Trophoblast cell (in vitro differentiated cells and primary cell): ENCODE measurements at regions not wholly inside any gene's neighbourhood (a gene's known extent, or its start where the extent isn't known, plus 50 kb on each side); places are given as distances from the start of the nearest gene placed in this dataset.

Source experiments
- DNase-seq, 2 donors: peaks; one replicate each; pipeline ENCODE4 v3.0.0-alpha.2; 2016
- H2AFZ ChIP-seq: 2 replicates; pipeline ENCODE4 v1.6.1; 2013; ENCODE audit warnings: low read length, moderate library complexity, mild to moderate bottlenecking; ENCODE audit not compliant: insufficient read depth, poor library complexity
- H2AK5ac ChIP-seq: 2 replicates; pipeline ENCODE4 v1.6.1; 2013; ENCODE audit warnings: mild to moderate bottlenecking, low read length
- H2BK120ac ChIP-seq: 2 replicates; pipeline ENCODE4 v1.6.1; 2013; ENCODE audit warnings: low read length, mild to moderate bottlenecking, moderate library complexity; ENCODE audit not compliant: insufficient read depth, poor library complexity
- H2BK12ac ChIP-seq: 2 replicates; pipeline ENCODE4 v1.6.1; 2013; ENCODE audit warnings: mild to moderate bottlenecking, low read length, moderate library complexity
- H2BK5ac ChIP-seq: 2 replicates; pipeline ENCODE4 v1.6.1; 2013; ENCODE audit warnings: low read length, low read depth, moderate library complexity, mild to moderate bottlenecking; ENCODE audit not compliant: poor library complexity
- H3K14ac ChIP-seq: 2 replicates; pipeline ENCODE4 v1.6.1; 2013; ENCODE audit warnings: mild to moderate bottlenecking, low read length
- H3K18ac ChIP-seq: 2 replicates; pipeline ENCODE4 v1.6.1; 2013; ENCODE audit warnings: mild to moderate bottlenecking, low read length
- H3K23ac ChIP-seq: 2 replicates; pipeline ENCODE4 v1.6.1; 2013; ENCODE audit warnings: low read length
- H3K27ac ChIP-seq: 2 replicates; pipeline ENCODE4 v1.5.1; 2013; ENCODE audit warnings: low read depth, mild to moderate bottlenecking, inconsistent platforms, low read length, moderate library complexity
- H3K27me3 ChIP-seq: 2 replicates; pipeline ENCODE4 v1.6.1; 2013; ENCODE audit warnings: inconsistent platforms, mild to moderate bottlenecking, low read length, moderate library complexity; ENCODE audit not compliant: insufficient read depth
- H3K36me3 ChIP-seq, 2 experiments: 1 replicate in 1 of 2; 2 replicates in 1 of 2; pipeline ENCODE4 v1.6.1; 2013; ENCODE audit warnings: low read length in 2 of 2, mild to moderate bottlenecking in 2 of 2, moderate library complexity in 1 of 2; ENCODE audit not compliant: insufficient read depth in 2 of 2, control insufficient read depth in 1 of 2
- H3K4ac ChIP-seq: 2 replicates; pipeline ENCODE4 v1.6.1; 2013; ENCODE audit warnings: low read depth, mild to moderate bottlenecking, low read length, moderate library complexity
- H3K4me1 ChIP-seq, 2 experiments: 1 replicate in 1 of 2; 2 replicates in 1 of 2; pipeline ENCODE4 v1.6.1; 2013; ENCODE audit warnings: low read length in 2 of 2, mild to moderate bottlenecking in 2 of 2, moderate library complexity in 1 of 2; ENCODE audit not compliant: insufficient read depth in 2 of 2, control insufficient read depth in 1 of 2
- H3K4me2 ChIP-seq: 2 replicates; pipeline ENCODE4 v1.6.1; 2013; ENCODE audit warnings: inconsistent platforms, mild to moderate bottlenecking, low read length, moderate library complexity
- H3K4me3 ChIP-seq: 2 replicates; pipeline ENCODE4 v1.5.1; 2013; ENCODE audit warnings: mild to moderate bottlenecking, low read depth, low read length, inconsistent platforms
- H3K79me1 ChIP-seq: one replicate; pipeline ENCODE4 v1.6.1; 2013; ENCODE audit warnings: low read length
- H3K79me2 ChIP-seq: 2 replicates; pipeline ENCODE4 v1.6.1; 2013; ENCODE audit warnings: low read length, mild to moderate bottlenecking; ENCODE audit not compliant: control insufficient read depth, insufficient read depth, poor library complexity
- H3K9ac ChIP-seq: 2 replicates; pipeline ENCODE4 v1.6.1; 2013; ENCODE audit warnings: mild to moderate bottlenecking, low read length
- H3K9me3 ChIP-seq: 2 replicates; pipeline ENCODE4 v1.6.1; 2013; ENCODE audit warnings: low read depth, mild to moderate bottlenecking, control low read depth, inconsistent platforms, low read length; ENCODE audit not compliant: insufficient read depth
- H4K12ac ChIP-seq: 2 replicates; pipeline ENCODE4 v1.6.1; 2013; ENCODE audit warnings: low read depth, mild to moderate bottlenecking, low read length, moderate library complexity
- H4K8ac ChIP-seq: 2 replicates; pipeline ENCODE4 v1.6.1; 2013; ENCODE audit warnings: low read depth, mild to moderate bottlenecking, low read length, moderate library complexity
- H4K91ac ChIP-seq: one replicate; pipeline ENCODE4 v1.6.1; 2013; ENCODE audit warnings: low read depth, mild to moderate bottlenecking, low read length, moderate library complexity
- WGBS: extraction: QIAGEN DNeasy Blood & Tissue Kit; methylation state at CpG from one replicate; pipeline ENCODE4 v1.1.7; 2013; ENCODE audit warnings: missing lambda C conversion rate; ENCODE audit not compliant: insufficient read length, insufficient coverage; ENCODE audit errors: extremely low coverage; 5-methylcytosine and 5-hydroxymethylcytosine counted together

GRCh38 chr22:34769361-34769760, 296.6 kb upstream of the ISX start:
- Histone ChIP-seq H4K8ac (no peak overlapping the region), H3K18ac (no peak overlapping the region), H3K9ac (no peak overlapping the region), H4K91ac (no peak overlapping the region), H3K4ac (no peak overlapping the region), H2AK5ac (no peak overlapping the region), H3K79me1 (no peaks in the 10 kb centered on the region), H3K23ac (no peak overlapping the region), H3K4me1 (no peaks in the 10 kb centered on the region), H3K27ac (no peak overlapping the region), H3K9me3 (peaks cover 4% of the 10 kb centered on the region), H3K27me3 (no peaks in the 10 kb centered on the region), H3K14ac (no peak overlapping the region), H2BK120ac (no peak overlapping the region), H2BK12ac (no peak overlapping the region), H2AFZ (no peak overlapping the region), H3K4me2 (no peak overlapping the region), H2BK5ac (no peak overlapping the region), H4K12ac (no peak overlapping the region), H3K36me3 (no peaks in the 10 kb centered on the region), H3K4me3 (no peak overlapping the region), H3K79me2 (no peaks in the 10 kb centered on the region)
- DNase-seq, result no peak
- WGBS, result no CpG with 5 or more reads among the region's 3 CpGs

GRCh38 chr22:34776817-34777216, 289.1 kb upstream of the ISX start:
- H2BK5ac ChIP-seq, result no peak overlapping the region
- no peak overlapping the region for H2AFZ ChIP-seq
- H3K4me1 ChIP-seq, result peaks cover 0 to 6% of the 10 kb centered on the region in 2 experiments
- H2BK12ac ChIP-seq, result no peak overlapping the region
- H3K4me2 ChIP-seq, result no peak overlapping the region
- no peak for DNase-seq
- peaks cover 2% of the 10 kb centered on the region for H3K79me1 ChIP-seq
- H3K14ac ChIP-seq, result no peak overlapping the region
- H2AK5ac ChIP-seq, result no peak overlapping the region
- no peak overlapping the region for H4K12ac ChIP-seq
- H3K36me3 ChIP-seq, result peaks cover 0 to 2% of the 10 kb centered on the region in 2 experiments
- H3K4ac ChIP-seq, result no peak overlapping the region
- no peak overlapping the region for H2BK120ac ChIP-seq
- H3K27me3 ChIP-seq, result no peaks in the 10 kb centered on the region
- H3K79me2 ChIP-seq, result no peaks in the 10 kb centered on the region
- no peak overlapping the region for H3K4me3 ChIP-seq
- H4K8ac ChIP-seq, result no peak overlapping the region
- H4K91ac ChIP-seq, result peak overlapping the region; percentile 35
- no peak overlapping the region for H3K9ac ChIP-seq
- H3K27ac ChIP-seq, result no peak overlapping the region
- no peak overlapping the region for H3K18ac ChIP-seq
- H3K9me3 ChIP-seq, result peaks cover 5% of the 10 kb centered on the region
- no peak overlapping the region for H3K23ac ChIP-seq
- no CpG with 5 or more reads among the region's 3 CpGs for WGBS

GRCh38 chr22:34781681-34782080, 284.3 kb upstream of the ISX start:
- Histone ChIP-seq H2AK5ac (no peak overlapping the region), H3K79me1 (peaks cover 2% of the 10 kb centered on the region), H2BK5ac (no peak overlapping the region), H3K4ac (no peak overlapping the region), H3K9ac (no peak overlapping the region), H3K4me3 (no peak overlapping the region), H4K8ac (no peak overlapping the region), H4K91ac (no peak overlapping the region), H3K9me3 (peaks cover 5% of the 10 kb centered on the region), H3K4me2 (no peak overlapping the region), H3K14ac (no peak overlapping the region), H3K4me1 (peaks cover 0 to 9% of the 10 kb centered on the region in 2 experiments), H4K12ac (no peak overlapping the region), H2BK120ac (no peak overlapping the region), H2AFZ (no peak overlapping the region), H2BK12ac (no peak overlapping the region), H3K18ac (no peak overlapping the region), H3K79me2 (no peaks in the 10 kb centered on the region), H3K27ac (no peak overlapping the region), H3K23ac (no peak overlapping the region), H3K36me3 (peaks cover 0 to 2% of the 10 kb centered on the region in 2 experiments), H3K27me3 (no peaks in the 10 kb centered on the region)
- DNase-seq, result no peak

GRCh38 chr22:34783436-34783835, 282.5 kb upstream of the ISX start:
- no peaks in the 10 kb centered on the region for H3K36me3 ChIP-seq
- H2BK12ac ChIP-seq, result peak overlapping the region; percentile 12
- DNase-seq, result no peak
- no peaks in the 10 kb centered on the region for H3K27me3 ChIP-seq
- peaks cover 0 to 7% of the 10 kb centered on the region in 2 experiments for H3K4me1 ChIP-seq
- no peak overlapping the region for H3K18ac ChIP-seq
- H3K4me2 ChIP-seq, result no peak overlapping the region
- H3K4ac ChIP-seq, result no peak overlapping the region
- no peaks in the 10 kb centered on the region for H3K79me1 ChIP-seq
- H4K91ac ChIP-seq, result no peak overlapping the region
- H4K8ac ChIP-seq, result no peak overlapping the region
- no peaks in the 10 kb centered on the region for H3K9me3 ChIP-seq
- H2BK5ac ChIP-seq, result no peak overlapping the region
- no peak overlapping the region for H2BK120ac ChIP-seq
- H3K4me3 ChIP-seq, result no peak overlapping the region
- H3K14ac ChIP-seq, result no peak overlapping the region
- no peaks in the 10 kb centered on the region for H3K79me2 ChIP-seq
- no peak overlapping the region for H3K9ac ChIP-seq
- H3K23ac ChIP-seq, result no peak overlapping the region
- no peak overlapping the region for H4K12ac ChIP-seq
- H2AFZ ChIP-seq, result no peak overlapping the region
- WGBS, result no CpG with 5 or more reads among the region's 5 CpGs
- H2AK5ac ChIP-seq, result no peak overlapping the region
- no peak overlapping the region for H3K27ac ChIP-seq
